HCT116 (cell line): ENCODE measurements at regions not wholly inside any gene's neighbourhood (a gene's known extent, or its start where the extent isn't known, plus 50 kb on each side); places are given as distances from the start of the nearest gene placed in this dataset.

Experiments used
- ATAC-seq: fragments of 200-7000 bp; cut with Tn5 transposase; 2 replicates; pipeline ENCODE4 v1.9.1; 2020; ENCODE audit warnings: mild to moderate bottlenecking, moderate library complexity
- BruUV-seq: library from RNA; stranded (reverse); fragments of 400-500 nt; replicated peaks from 2 replicates; lab custom pipeline; 2021; lab: Mats Ljungman, UMichigan
- CTCF ChIA-PET: fragments of 300-600 bp; sonication (Branson Sonifier 250); formaldehyde crosslinking; loops from one replicate; lab custom pipeline; 2021; ENCODE audit warnings: antibody characterized with exemption; lab: Charles Lee
- POLR2A ChIA-PET: fragments of 300-600, 350-600 bp; sonication (Branson Sonifier 250); formaldehyde crosslinking; loops from one replicate; lab custom pipeline; 2021; ENCODE audit warnings: antibody characterized with exemption; lab: Charles Lee
- RAD21 ChIA-PET, 2 experiments: fragments of 300-600 bp; sonication (Branson Sonifier 250); formaldehyde crosslinking; loops; one replicate each; lab custom pipeline; 2023; ENCODE audit warnings: low total read pairs in 2 of 2; ENCODE audit not compliant: uncharacterized antibody in 2 of 2, unreplicated experiment in 2 of 2, low non-redundant PET in 1 of 2; lab: Charles Lee
- DNase-seq: peaks from one replicate; pipeline ENCODE4 v3.0.0-alpha.2; 2010; ENCODE audit warnings: low read depth, low spot score
- H2AFZ ChIP-seq: fragments of 200-600 bp; shearing (Covaris generic), sonication (generic); 2 replicates; pipeline ENCODE4 v1.6.1; 2017; ENCODE audit warnings: low read depth, mixed run types, mixed read lengths, antibody characterized with exemption, low read length; ENCODE audit not compliant: poor library complexity, severe bottlenecking
- H3K27ac ChIP-seq: 2 replicates; pipeline ENCODE4 v1.5.1; 2012; ENCODE audit warnings: low read depth, low read length
- H3K27me3 ChIP-seq: fragments of 200-600 bp; sonication (generic); 2 replicates; pipeline ENCODE4 v1.6.1; 2016; ENCODE audit warnings: mixed run types, low read length, mixed read lengths; ENCODE audit not compliant: insufficient read depth
- H3K36me3 ChIP-seq, 2 experiments: fragments of 200-500 bp in 1 of 2; fragments of 200-600 bp in 1 of 2; sonication (Bioruptor generic) in 1 of 2; sonication (generic) in 1 of 2; 2 replicates each; pipeline versions ENCODE4 v1.5.1 to v1.6.1; 2014 to 2016; ENCODE audit warnings: low read length in 2 of 2, inconsistent platforms in 1 of 2, mixed read lengths in 1 of 2, mixed run types in 1 of 2; ENCODE audit not compliant: insufficient read depth in 2 of 2, control insufficient read depth in 1 of 2
- H3K4me1 ChIP-seq, 2 experiments: fragments of 200-600 bp in 1 of 2; sonication (generic) in 1 of 2; 2 replicates each; pipeline versions ENCODE4 v1.5.1 to v1.6.1; 2012 to 2017; ENCODE audit warnings: low read length in 2 of 2, inconsistent platforms in 1 of 2, mild to moderate bottlenecking in 1 of 2, mixed read lengths in 1 of 2, mixed run types in 1 of 2, moderate library complexity in 1 of 2; ENCODE audit not compliant: insufficient read depth in 2 of 2, control insufficient read depth in 1 of 2
- H3K4me2 ChIP-seq: fragments of 200-600 bp; sonication (generic); 2 replicates; pipeline ENCODE4 v1.6.1; 2017; ENCODE audit warnings: mixed run types, low read length, mixed read lengths
- H3K4me3 ChIP-seq, 2 experiments: fragments of 200-600 bp in 1 of 2; sonication (generic) in 1 of 2; replicated peaks in 1 of 2; 2 replicates each; pipeline ENCODE4 v1.5.1; 2011 to 2016; ENCODE audit warnings: low read length in 2 of 2, control low read depth in 1 of 2, low read depth in 1 of 2, mild to moderate bottlenecking in 1 of 2, mixed read lengths in 1 of 2, mixed run types in 1 of 2
- H3K79me2 ChIP-seq: fragments of 200-600 bp; sonication (generic); 2 replicates; pipeline ENCODE4 v1.6.1; 2017; ENCODE audit warnings: mild to moderate bottlenecking, mixed run types, low read length, moderate library complexity, mixed read lengths; ENCODE audit not compliant: insufficient read depth
- H3K9ac ChIP-seq: fragments of 200-600 bp; sonication (generic); 2 replicates; pipeline ENCODE4 v1.6.1; 2016; ENCODE audit warnings: low read length, mixed read lengths
- H3K9me2 ChIP-seq: fragments of 200-600 bp; sonication (generic), shearing (Covaris generic); 2 replicates; pipeline ENCODE4 v1.6.1; 2017; ENCODE audit warnings: mixed run types, mild to moderate bottlenecking, moderate library complexity; ENCODE audit not compliant: insufficient read depth
- H3K9me3 ChIP-seq, 2 experiments: fragments of 200-500 bp in 1 of 2; fragments of 200-600 bp in 1 of 2; sonication (Bioruptor generic) in 1 of 2; sonication (generic) in 1 of 2; 2 replicates each; pipeline ENCODE4 v1.6.1; 2014 to 2017; ENCODE audit warnings: low read length in 2 of 2, mixed read lengths in 2 of 2, inconsistent platforms in 1 of 2, low read depth in 1 of 2, mild to moderate bottlenecking in 1 of 2, mixed run types in 1 of 2, moderate library complexity in 1 of 2; ENCODE audit not compliant: control insufficient read depth in 1 of 2, insufficient read depth in 1 of 2
- H4K20me1 ChIP-seq: fragments of 200-600 bp; sonication (generic), shearing (Covaris generic); 2 replicates; pipeline ENCODE4 v1.6.1; 2017; ENCODE audit warnings: mixed run types, mild to moderate bottlenecking, moderate library complexity; ENCODE audit not compliant: insufficient read depth
- CBX3 ChIP-seq: IDR thresholded peaks from 2 replicates; pipeline ENCODE4 v1.6.1; 2012; ENCODE audit warnings: low read depth
- CEBPB ChIP-seq: IDR thresholded peaks from 2 replicates; pipeline ENCODE4 v1.6.1; 2012; ENCODE audit warnings: low read depth
- EGR1 ChIP-seq: IDR thresholded peaks from 2 replicates; pipeline ENCODE4 v1.6.1; 2012; ENCODE audit warnings: low read depth
- ELF1 ChIP-seq: IDR thresholded peaks from 2 replicates; pipeline ENCODE4 v1.6.1; 2012; ENCODE audit warnings: low read depth, borderline replicate concordance
- EZH2 ChIP-seq: fragments of 200-600 bp; sonication (generic); IDR thresholded peaks from 2 replicates; pipeline ENCODE4 v1.6.1; 2017; ENCODE audit warnings: antibody characterized with exemption, mixed run types
- EZH2phosphoT487 ChIP-seq: fragments of 200-600 bp; IDR thresholded peaks from 2 replicates; pipeline ENCODE4 v1.6.1; 2018; ENCODE audit warnings: antibody characterized with exemption, borderline replicate concordance
- JUND ChIP-seq: IDR thresholded peaks from 2 replicates; pipeline ENCODE4 v1.6.1; 2012
- POLR2A ChIP-seq: IDR thresholded peaks from 2 replicates; pipeline ENCODE4 v1.7.0; 2011; ENCODE audit warnings: borderline replicate concordance; ENCODE audit not compliant: insufficient read depth, insufficient read length; ENCODE audit errors: extremely low read depth
- RAD21 ChIP-seq: IDR thresholded peaks from 2 replicates; pipeline ENCODE4 v1.6.1; 2012; ENCODE audit warnings: low read depth, mild to moderate bottlenecking
- REST ChIP-seq: IDR thresholded peaks from 2 replicates; pipeline ENCODE4 v1.6.1; 2012; ENCODE audit warnings: low read depth
- SP1 ChIP-seq: IDR thresholded peaks from 2 replicates; pipeline ENCODE4 v1.6.1; 2012; ENCODE audit warnings: low read depth
- TCF7L2 ChIP-seq: IDR thresholded peaks from 2 replicates; pipeline ENCODE4 v1.7.0; 2011; ENCODE audit warnings: borderline replicate concordance, inconsistent platforms; ENCODE audit not compliant: insufficient read depth, insufficient read length; ENCODE audit errors: extremely low read depth
- YY1 ChIP-seq: IDR thresholded peaks from 2 replicates; pipeline ENCODE4 v1.6.1; 2011; ENCODE audit warnings: low read length, low read depth, moderate library complexity, mild to moderate bottlenecking; ENCODE audit not compliant: insufficient replicate concordance; ENCODE audit errors: extremely low read depth
- ZFX ChIP-seq: fragments of 450-650 bp; IDR thresholded peaks from 2 replicates; pipeline ENCODE4 v1.6.1; 2017
- intact Hi-C: fragments of 100-400 bp; cut with micrococcal nuclease; formaldehyde crosslinking; loops from 2 replicates; pipeline ENCODE4 v1.10.0; 2022

- ChIA-PET POLR2A (no interaction called here), RAD21 (no interaction called here), CTCF (no interaction called here)
- no peaks in the 10 kb centered on the region for H4K20me1 ChIP-seq
- peaks cover 0 to 36% of the 10 kb centered on the region in 2 experiments; a peak in 3 of 4 replicates for H3K9me3 ChIP-seq
- no peaks in the 10 kb centered on the region for H3K36me3 ChIP-seq
- H3K79me2 ChIP-seq = no peaks in the 10 kb centered on the region
- H3K4me1 ChIP-seq = no peaks in the 10 kb centered on the region
- no peak overlapping the region for H3K4me3 ChIP-seq
- no TSS peak for BruUV-seq
- H2AFZ ChIP-seq = no peak overlapping the region
- no peak overlapping the region for H3K9ac ChIP-seq
- intact Hi-C loops = no loop called here
- no peak for TF ChIP-seq CBX3
- no peak for TF ChIP-seq ZFX
- TF ChIP-seq POLR2A = no peak
- no peak for TF ChIP-seq EGR1
- TF ChIP-seq REST = no peak
- no peak for TF ChIP-seq CEBPB
- TF ChIP-seq JUND = no peak
- no peak for TF ChIP-seq SP1
- no peak for TF ChIP-seq EZH2phosphoT487
- TF ChIP-seq TCF7L2 = no peak
- no peak for TF ChIP-seq EZH2
- no peak for TF ChIP-seq ELF1
- no peak for TF ChIP-seq YY1
- no peak for TF ChIP-seq RAD21
- no peak for ATAC-seq
- no peaks in the 10 kb centered on the region for H3K9me2 ChIP-seq
- no peaks in the 10 kb centered on the region for H3K27me3 ChIP-seq
- DNase-seq = no peak
- no peak overlapping the region for H3K4me2 ChIP-seq
- H3K27ac ChIP-seq = no peak overlapping the region
These were observed 174.1 kb downstream of the BMP2 start for GRCh38 chr20:6941571-6941970.
